SH-SY5Y (cell line): ENCODE measurements at regions not wholly inside any gene's neighbourhood (a gene's known extent, or its start where the extent isn't known, plus 50 kb on each side); places are given as distances from the start of the nearest gene placed in this dataset.

Source experiments
- GATA2 ChIP-seq: IDR thresholded peaks from 2 replicates; pipeline ENCODE4 v1.6.1; 2011; ENCODE audit warnings: mild to moderate bottlenecking, low read depth, low read length
- GATA3 ChIP-seq: IDR thresholded peaks from 2 replicates; pipeline ENCODE4 v1.6.1; 2011; ENCODE audit warnings: low read depth, mild to moderate bottlenecking, low read length, moderate library complexity

DNA sequence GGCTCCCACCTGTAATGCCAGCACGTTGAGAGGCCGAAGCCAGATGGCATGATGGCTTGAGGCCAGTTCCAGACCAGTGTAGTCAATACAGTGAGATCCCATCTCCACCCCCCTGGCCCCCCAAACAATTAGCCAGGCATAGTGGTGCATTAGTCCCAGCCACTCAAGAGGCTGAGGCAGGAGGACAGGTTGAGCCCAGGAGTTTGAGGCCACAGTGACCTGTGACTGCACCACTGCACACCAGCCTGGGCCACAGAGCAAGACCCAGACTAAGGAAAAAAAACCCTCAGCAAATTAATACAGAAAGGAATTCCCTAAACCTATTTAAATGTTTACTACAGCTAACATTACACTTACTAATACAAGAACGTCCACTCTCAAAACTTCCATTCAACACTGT is 424.6 kb downstream of the SHQ1 start:
- no peak for TF ChIP-seq GATA2
- no peak for TF ChIP-seq GATA3

DNA sequence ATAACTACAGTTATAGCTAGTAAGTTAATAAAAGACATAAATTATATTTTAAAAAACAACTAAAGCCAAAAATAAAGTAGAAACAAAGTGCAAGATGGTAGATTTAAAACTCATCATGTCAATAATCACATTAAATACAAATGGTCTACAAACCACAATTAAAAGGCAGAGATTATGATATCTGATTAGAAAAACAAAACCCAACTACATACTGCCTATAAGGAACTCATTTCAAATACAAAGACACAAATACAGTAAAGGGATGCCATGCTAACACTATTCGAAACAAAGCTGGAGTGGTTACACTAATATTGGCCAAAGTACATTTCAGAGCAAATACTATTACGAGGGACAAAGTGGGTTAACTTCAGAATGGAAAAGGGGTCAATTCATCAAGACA is 426.5 kb downstream of the SHQ1 start:
- no peak for TF ChIP-seq GATA2
- TF ChIP-seq GATA3, result no peak

DNA sequence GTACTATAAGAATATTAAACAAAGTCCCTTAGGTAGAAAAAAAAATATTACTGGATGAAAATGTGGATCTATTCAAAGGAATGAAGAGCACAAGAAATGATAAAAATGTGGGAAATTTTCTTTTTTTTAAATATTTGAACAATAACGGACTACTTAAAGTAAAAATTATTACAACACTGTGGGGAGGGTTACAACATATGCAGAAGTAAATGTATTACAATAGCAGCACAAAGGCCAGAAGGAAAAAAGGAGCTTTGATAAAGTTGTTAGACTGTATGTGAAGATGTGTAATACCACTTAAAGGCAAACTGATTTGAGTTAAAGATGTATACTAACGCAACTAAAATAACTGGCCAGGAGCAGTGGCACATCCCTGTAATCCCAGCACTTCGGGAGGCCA is 427.1 kb downstream of the SHQ1 start:
- TF ChIP-seq GATA2, result no peak
- TF ChIP-seq GATA3, result no peak

GRCh38 chr3:72418856-72419255 is 429.4 kb downstream of the SHQ1 start:
- TF ChIP-seq GATA3 (no peak), GATA2 (no peak)

GRCh38 chr3:72418244-72418643 is 430.0 kb downstream of the SHQ1 start:
- TF ChIP-seq GATA3, result no peak
- no peak for TF ChIP-seq GATA2

DNA sequence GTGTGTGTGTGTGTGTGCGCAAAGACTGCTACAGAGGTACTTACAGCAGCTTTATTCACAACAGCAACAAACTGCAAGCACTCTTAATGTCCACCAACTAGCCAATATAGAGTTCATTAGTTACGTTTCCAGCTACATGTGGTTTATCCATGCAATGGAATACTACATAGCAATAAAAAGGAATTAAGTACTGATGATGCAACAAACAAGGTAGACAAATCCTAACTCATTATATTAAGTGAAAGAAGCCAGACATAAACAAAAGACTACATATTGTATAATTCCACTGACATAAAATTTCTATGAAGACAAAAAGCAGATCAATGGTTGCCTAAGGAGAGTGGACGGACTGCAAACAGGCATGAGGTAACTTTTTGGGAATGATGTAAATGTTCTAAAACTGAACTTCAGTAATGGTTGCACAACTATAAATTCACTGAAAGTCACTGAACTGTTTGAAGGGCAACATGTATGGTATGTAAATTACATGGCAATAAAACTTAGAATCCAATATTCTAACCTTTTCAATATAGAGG is 433.7 kb downstream of the SHQ1 start:
- TF ChIP-seq GATA3, result no peak
- no peak for TF ChIP-seq GATA2

- TF ChIP-seq GATA3, result no peak
- no peak for TF ChIP-seq GATA2
Observed at GRCh38 chr3:72413228-72413627, 435.0 kb downstream of the SHQ1 start.

GRCh38 chr3:72412340-72412956 is 435.8 kb downstream of the SHQ1 start:
- TF ChIP-seq GATA2, result no peak
- no peak for TF ChIP-seq GATA3

GRCh38 chr3:72411843-72412242 is 436.4 kb downstream of the SHQ1 start:
- TF ChIP-seq GATA3, result no peak
- no peak for TF ChIP-seq GATA2

DNA sequence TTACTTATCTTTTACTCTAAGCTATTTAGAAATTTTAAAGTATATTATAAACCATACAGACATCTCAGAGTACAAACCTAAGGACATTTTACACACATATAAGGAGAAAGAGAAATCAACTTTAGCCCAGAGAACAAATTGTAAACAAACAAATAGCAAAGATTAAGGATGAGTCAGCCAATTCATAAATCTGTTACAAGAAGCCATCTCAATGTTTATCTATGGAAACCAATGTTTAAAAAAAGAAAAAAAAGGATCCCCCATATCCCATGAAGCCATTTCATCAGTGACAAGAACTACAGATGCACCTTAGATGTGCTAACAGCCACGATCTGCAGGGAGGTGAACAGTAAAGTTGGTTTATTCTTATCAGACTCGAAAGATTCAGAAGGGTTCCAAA is 437.1 kb downstream of the SHQ1 start:
- TF ChIP-seq GATA3, result no peak
- no peak for TF ChIP-seq GATA2

GRCh38 chr3:72408983-72409779 is 439.1 kb downstream of the SHQ1 start:
- TF ChIP-seq GATA2 (no peak), GATA3 (no peak)

DNA sequence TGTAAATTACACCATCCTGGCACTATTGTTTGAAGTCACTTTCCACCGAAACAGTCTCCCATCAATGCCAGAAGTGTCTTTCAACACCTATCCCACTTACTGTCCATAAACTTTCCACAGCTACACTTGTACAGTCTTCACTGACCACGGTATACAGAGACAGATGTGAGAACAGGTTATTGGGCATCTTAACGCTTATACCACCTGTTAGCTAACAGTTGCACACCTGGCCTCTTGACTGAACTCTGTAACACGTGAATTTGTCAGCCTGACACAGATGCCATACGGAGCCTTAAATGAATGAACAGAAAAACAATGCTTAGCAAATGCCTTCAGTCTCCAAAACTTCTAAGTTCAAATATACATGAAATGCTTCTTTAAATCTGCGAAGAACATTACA is 440.5 kb downstream of the SHQ1 start:
- TF ChIP-seq GATA3 (no peak), GATA2 (no peak)

GRCh38 chr3:72405943-72406566 is 442.2 kb downstream of the SHQ1 start:
- no peak for TF ChIP-seq GATA2
- no peak for TF ChIP-seq GATA3

DNA sequence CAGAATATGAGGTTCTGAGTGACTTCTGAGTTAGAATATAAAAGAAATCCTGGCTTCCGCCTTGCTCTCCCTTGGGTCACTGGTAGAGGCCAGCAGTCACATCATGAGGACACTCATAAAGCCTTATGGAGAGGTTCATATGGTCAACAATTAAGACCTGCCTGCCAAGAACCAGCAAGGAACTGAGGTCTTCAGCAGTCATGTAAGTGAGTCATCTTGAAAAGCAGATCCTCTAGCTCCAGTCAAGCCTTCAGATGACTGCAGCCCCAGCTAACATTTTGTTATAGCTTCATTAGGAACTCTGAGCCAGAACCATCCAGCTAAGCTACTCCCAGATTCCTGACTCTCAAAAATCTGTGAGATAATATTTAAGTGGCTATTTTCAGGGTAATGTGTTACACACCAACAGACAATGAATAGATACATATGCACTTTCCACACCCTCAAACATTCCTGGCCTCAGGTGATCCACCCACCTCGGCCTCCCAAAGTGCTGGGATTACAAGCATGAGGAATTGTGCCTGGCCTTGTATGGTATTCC is 447.2 kb downstream of the SHQ1 start:
- TF ChIP-seq GATA2, result no peak
- no peak for TF ChIP-seq GATA3

DNA sequence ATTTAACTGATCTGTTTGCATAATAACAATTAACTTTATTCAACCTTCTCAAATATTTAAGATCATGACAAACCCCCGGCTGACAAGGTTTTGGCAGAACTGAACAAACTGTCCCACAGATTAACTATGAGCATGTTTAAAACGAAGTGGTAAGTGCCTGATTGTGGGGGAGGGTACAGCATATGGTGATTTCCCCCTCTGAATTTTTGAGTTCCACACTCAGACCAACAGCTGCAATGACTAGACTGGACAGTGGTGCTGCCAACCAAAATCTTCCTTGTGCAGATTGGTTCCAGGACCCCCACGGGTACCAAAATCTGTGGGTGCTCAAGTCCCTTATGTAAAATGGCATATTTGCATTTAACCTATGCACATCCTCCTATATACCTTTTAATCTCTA is 449.5 kb downstream of the SHQ1 start:
- TF ChIP-seq GATA3 (no peak), GATA2 (no peak)
